UCSD-AML1 (cell line): ENCODE measurements at regions not wholly inside any gene's neighbourhood (a gene's known extent, or its start where the extent isn't known, plus 50 kb on each side); places are given as distances from the start of the nearest gene placed in this dataset.

Experiments used
- DNase-seq: peaks from one replicate; lab custom pipeline; 2025; ENCODE audit not compliant: unreplicated experiment; lab: John Stamatoyannopoulos, UW

DNA sequence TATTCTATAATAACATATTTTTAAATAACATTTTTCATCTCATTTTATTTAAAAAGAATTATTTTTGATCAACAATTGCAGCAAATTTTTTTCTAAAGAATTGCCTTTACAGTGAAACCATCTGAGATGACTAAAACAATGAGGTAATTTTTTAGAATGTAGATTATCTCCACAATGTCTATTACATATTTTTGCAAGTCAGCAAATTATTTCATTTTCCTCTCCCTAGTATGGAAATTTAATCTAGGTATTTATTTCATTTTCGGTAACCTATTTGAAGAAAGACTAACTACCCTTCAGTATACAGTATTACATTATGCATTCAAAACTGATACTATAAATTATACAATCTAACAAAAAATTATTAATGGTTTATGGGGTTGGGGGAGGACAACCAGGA, 213.2 kb upstream of the SP4 start:
- no peak for DNase-seq

DNA sequence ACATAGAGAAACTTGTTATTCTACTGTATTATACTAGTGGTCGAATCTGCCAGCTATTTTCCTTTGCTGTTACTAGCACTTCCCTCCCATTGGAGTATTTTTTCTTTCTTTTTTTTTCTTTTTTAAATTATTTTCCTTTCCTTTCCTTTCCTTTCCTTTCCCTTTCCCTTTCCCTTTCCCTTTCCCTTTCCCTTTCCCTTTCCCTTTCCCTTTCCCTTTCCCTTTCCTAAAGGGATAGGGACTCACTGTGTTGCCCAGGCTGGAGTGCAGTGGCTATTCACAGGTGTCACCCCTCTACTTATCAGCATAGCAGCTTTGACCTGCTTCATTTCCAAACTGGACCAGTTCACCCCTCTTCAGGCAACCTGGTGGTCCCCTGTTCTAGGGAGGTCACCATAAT, 212.6 kb upstream of the SP4 start:
- no peak for DNase-seq

DNA sequence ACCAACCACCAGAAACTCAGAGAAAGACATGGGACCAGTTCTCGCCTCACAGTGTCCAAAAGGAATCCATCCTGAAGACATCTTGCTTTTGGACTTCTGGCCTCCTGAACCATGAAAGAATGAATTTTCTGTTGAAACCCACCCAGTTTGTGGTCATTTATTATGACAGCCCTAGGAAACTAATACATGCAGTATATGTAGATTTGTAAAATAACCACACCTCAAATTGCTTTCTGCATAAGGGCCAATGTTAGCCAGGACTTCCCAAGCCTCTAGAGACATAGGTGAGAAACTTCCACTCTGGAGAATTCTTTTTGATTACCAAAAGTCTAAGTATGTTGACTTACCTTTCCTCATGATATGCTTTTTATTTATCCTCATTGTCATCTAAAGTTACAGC, 210.5 kb upstream of the SP4 start:
- no peak for DNase-seq

DNA sequence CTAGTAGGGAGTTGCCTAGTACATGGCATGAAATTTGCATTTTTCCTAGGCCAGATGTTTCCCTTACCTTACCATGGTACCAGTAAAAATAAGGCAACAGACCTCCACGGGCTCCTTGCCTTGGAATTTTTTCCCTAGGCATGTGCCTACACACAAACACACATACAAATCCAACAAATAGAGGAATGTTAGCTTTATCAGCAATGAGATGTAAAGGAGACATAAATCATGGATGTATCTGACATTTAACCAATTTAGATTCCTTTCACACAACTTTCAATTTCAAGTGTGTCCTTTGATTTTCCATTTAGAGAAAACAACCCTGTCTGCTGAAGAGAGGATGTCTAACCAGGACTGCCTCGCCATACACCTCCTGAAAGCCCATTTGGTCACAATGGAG, 209.7 kb upstream of the SP4 start:
- no peak for DNase-seq

DNA sequence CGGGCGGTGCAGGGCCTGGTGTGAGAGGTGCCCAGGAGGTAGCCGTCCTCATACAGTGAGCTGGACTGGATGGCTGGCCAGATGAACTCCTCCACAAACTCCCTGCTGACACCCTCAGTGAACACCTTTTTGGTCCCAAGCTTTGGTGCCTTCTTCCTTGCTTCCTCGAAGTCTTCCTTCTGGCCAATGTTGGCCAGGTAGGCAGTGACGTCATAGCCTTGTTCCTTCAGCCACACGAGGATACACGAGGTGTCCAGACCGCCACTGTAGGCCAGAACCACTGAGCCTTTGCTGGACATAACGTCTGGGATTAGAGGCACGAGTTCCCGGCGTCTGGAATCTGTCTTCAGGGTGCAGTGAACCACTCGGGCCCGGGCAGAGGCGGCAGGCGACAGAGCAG, 206.8 kb upstream of the SP4 start:
- DNase-seq = no peak

DNA sequence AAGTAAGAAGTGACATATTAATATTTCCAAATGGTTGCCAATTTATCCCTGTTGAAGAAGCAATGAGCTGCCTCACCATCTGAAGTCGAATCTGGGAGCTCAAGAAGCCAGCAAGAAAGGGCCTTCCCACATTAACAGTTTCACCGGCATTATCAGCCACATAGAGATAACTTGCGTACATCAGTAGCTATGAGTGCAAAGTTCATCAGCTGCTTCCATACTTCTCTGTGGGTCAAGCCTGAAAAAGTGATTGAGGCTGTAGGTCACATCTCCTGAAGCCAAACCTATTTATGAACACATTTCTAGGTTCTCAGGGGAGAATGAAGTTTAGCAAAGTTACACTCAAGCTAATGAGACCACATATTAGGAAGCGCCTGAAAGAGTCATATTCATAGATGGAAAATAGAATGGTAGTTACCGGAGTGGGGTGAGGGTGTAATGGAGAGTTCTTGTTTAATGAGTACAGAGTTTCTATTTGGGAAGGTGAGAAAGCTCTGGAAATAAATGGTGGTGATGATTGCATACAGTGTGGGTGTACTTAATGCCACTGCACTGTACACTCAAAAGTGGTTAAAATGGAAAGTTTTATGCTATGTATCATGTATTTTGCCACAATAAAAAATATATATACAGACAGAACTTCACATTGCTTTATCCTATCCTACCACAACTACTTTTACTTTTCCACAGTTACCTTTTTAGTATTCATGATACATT, 189.3 kb upstream of the SP4 start:
- no peak for DNase-seq

DNA sequence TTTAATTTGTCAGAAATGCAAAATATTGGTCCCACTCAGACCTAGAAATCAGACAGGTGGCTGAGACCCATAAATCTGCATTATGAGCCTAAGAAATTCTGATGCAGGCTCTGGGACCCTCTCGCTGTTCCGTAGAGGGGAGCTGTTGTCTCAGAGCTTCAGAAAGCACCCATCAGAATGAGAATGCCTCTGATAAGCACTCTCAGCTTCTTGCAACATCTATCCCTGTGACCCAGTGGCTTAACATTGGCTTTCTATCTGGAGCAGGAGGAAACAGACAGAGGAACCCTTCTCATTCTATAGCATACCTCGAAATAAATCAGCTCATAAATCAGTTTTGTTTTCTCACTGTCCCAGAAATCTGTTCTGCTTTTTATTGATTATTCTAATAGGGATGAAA, 184.6 kb upstream of the SP4 start:
- DNase-seq = no peak

DNA sequence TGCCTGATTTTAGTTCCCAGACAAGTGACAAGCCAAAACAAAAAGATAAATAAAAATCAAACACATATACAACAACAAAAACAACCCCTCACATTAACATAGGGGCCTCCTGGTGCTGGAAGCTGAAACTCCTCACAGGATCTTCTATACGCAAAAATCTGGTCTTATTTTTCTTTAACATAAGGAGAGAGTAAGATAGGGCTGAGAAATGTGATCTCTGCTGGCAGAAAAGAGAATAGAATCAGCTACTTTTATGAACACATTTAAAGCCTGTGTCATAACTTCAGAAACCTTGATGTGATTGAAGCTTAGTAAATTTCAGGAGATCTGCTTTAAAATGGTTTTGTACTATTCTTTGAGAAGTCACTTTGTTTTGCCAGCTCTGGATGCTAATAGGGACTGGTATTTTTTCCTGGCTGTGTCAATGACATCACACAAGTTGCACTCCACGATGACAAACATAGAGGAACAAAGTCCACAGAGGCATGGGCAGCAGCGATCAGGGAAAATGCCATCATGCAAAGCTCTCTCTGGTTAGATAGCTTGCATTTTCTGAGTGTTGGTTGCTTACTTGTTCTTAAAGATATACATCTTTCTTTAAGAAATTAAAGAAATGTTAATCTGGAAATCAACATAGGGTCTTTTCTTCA, 176.6 kb upstream of the SP4 start:
- no peak for DNase-seq

DNA sequence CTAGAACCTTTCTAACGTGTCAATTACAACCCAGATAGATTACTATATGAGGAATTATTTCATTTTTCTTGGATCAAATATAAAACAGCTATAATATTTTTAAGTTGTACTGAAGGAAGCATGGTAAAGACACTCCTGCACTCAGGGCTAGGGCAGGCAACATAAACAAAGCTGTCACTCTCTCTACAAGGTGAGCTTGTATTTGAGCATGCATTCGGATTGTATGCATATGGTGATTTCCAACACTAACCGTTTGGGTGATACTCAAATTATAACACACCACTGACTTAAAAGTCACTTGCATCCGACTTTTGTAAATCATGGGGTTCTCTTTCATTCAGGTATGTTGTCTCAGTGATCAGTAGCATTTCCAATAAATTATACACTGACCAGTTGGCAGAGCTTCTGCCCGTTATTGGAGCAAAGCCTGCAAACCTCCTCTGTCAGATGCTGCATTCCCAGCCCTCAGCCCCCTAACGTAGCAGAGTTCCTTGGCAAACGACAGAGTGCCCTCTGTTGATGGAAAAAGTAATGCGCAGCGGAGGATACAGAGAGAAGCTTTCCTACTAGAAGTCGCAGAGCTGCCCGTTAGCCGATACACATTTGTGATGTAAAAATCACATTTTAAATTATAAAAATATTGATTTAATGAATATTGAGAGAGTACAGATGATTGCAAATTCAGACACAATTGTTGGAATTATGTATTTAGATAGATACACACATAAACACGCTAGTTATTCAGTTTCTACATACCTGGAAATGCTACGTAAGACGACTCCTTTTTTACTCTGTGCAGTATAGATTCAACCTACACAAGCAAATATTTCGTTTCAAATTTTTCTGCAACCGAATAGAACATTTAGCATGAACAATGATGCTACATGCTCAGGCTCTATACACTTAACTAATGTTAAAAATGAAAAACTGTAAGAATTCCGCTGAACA, 173.9 kb upstream of the SP4 start:
- DNase-seq = peak; percentile 7

DNA sequence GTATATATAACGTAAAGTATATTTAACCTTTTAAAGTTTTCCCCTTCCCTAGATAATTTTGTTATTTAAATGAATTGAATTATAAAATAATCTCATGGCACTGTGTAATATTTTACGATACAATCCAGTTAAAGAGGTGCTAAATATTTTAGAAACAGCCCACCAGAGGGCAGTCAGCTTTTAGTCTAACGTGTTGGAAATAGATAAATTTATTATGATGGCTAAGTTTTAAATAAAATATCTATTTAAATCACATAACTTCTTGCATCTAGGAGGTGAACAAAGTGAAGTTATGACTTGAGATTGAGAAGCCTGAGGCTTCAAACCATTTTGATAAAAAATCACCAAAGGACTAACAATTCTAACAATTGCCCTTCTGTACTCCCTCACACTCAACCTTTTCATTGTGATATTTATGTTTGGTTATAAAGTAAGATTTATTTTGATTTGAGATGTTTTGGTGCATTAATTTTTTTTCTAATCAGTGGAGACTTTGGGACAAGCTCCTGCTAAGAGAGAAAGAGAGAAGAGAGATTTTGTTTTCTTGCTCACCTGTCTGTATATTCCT, 171.5 kb upstream of the SP4 start:
- DNase-seq = no peak

DNA sequence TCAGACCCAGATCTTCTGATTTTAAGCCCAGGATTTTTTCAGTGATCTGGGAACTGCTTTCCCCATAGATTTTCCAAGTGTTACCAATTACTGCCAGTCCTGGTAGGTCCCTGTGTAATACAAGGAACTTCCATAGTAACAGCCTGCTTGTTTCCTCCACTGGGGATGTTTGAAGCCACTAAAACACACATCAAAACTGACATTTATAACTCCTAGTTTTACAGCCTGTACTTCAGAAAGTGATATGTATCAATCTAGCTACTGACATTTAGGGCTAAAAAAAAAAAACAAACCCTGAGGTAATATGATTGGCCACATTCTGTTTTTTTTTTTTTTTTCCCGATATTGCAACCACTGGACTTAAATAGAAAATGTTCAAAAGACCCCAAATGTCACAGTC, 166.9 kb upstream of the SP4 start:
- DNase-seq = no peak

DNA sequence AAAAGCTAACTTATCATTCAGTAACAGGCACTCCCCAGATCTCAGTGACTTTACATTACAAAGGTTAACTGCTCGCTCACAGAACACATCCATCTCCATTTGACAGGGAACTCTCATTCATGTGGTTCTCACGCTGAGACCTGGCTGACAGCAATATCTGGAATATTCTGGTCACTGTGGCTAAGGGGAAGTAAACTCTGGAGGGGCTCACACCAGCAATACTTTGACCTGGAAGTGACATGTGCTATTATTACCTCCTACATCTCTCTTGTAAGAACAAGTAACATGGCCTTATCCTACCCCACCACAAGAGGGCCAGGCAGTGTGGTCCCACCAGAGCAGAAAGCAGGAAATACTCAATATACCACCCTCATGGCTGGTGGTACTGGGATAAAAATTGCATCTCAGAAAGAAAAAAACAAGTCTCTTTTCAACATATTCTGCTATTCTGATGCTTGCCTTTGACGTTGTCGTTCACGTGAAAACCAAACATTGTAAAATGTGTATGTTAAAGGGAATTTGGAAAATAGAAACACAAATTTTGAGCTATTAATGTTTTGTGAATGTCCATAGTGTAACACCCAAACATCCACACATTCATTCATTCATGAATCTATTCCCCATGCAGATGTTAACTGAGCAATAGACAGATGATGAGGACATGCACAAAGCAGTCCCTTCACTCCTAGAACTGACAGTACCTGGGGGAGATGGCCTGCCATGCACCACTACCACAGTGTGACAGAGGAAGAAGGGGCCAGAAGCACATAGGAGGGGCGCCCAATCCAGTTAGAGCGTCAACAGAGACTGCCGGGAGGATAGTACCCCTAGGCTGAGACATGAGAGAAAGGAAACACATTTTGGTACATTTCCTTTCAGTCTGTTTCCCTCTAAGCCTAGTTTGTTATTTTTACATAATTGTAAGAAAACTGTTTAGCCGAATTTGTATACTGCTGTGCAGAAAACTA, 166.0 kb upstream of the SP4 start:
- peak; percentile 24 for DNase-seq

DNA sequence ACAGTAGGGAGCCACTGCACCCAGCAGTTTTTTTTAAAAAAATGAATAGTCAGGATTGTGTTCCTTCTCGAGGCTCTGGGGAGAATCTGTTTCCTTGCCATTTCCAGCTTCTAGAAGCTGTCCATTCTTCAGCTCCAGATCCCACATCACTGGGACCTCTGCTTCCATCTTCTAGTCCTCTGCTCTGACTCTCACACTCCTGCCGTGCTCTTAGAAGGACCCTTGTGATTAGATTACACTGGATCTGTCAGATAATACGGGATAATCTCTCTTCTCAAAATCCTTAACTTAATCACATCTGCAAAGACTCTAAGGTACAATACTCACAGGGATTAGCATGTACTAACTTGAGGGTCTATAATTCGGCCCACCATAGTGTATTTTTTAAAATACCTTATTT, 158.9 kb upstream of the SP4 start:
- no peak for DNase-seq

DNA sequence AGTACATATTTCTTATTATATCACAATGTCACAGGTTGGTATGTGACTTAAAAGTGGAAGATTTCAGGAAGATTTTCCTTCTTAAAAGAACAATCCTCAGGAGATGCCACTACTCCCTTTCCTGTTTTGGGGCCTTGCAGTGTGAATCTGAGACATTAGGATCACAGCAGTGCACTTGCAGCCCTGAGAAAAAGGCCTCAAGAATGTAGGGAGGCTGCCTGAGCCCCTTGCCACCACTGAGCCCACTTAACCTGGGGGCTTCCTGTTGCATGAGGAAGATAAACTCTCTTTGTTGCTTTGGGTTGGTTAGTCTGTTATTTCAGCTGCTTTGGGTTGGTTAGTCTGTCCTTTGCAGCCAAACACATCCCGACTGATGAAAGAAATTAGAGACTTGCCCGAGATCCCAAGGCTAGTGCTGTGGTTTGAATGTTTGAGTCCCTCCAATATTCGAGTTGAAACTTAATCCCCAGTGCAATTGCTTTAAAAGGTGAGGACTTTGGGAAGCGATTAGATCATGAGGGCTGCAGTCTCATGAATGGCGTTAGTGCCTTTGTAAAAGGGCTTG, 151.3 kb upstream of the SP4 start:
- DNase-seq = no peak

DNA sequence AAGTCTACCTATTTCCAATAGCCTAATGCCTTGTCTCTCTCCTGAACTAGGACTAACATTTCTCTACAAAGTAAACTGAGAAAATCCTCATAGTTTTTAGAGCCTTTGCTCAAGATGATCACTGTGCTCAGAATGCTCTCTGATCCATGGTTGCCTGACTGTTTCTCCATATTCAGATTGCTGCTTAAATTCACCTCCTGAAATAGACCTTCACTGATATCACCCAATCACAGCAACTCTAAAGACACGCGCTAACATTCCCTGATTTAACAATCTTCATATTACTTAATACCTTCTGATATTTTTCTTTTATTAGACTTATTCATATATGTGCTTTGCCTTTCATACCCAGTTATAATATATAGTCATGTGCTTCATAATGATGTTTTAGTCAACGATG, 148.9 kb upstream of the SP4 start:
- DNase-seq = no peak

DNA sequence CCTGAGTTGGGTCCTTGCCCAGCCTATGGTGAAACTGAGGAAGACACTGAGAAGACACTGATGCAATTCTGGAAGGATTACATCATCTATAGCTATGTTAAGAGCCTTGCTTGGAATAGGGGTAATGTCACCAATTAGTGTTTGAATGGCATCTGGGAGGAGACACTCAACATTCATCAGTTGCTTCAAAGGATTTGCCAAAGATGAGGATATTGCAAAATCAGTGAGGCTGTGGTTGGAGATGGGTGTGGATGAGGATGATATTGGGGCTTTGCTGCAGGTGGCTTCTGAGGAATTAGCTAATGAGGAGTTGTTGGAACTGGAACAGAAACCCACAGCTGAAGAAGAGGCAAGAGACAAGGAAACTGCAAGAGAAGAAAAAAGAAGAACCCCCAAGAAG, 146.7 kb upstream of the SP4 start:
- no peak for DNase-seq

DNA sequence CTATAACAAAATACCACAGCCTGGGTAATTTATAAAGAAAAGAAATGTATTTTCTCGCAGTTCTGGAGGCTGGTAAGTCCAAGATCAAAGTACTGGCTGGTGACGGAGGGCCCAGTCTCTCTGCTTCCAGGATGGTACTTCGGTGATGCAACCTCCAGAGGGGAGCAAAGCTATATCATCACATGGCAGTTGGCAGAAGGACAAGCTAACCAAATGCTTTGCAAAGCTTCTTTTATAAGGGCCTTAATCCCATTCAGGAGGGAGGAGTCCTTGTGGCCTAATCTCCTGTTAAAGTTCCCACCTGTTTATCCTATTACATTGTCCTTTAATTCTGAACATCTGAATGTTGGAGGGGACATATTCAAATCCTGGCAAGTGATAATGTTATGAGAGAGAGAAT, 134.1 kb upstream of the SP4 start:
- DNase-seq = no peak

DNA sequence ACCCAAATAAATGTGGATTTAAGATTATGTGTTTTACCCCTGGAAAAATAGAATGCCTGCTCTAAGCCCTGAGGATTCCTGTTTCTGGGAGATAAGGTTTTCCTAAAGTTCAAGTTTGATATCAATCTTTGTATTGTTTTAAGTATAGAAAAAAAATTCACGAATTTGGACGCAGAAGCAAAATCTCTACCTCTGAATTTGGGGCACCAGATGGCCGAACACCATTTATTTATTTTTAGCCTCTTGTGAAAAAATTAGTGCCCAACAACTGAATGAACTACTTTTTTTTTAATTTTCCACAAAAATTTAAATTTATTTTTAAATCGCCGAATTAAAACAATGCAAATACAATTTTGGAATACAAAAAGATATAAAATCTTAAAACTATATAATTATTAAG, 128.1 kb upstream of the SP4 start:
- no peak for DNase-seq

DNA sequence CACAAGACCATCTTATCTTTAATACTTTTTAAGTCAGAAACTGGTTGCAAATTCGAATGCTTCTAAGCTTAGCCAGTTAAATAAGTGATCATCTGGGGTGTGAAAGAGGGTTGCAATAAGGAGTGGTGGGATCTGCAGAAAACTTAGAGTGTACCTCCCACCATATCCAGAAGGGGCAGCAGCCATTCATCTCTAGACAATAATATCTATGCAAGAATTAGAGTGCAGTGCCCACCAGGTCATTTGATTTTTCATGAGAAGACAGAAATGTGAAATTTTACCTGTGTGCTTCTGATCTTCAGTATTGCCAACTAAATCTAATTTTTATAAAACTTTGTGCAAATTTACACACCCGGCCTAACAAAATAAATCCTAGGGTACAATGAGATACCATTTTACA, 127.2 kb upstream of the SP4 start:
- DNase-seq = no peak

DNA sequence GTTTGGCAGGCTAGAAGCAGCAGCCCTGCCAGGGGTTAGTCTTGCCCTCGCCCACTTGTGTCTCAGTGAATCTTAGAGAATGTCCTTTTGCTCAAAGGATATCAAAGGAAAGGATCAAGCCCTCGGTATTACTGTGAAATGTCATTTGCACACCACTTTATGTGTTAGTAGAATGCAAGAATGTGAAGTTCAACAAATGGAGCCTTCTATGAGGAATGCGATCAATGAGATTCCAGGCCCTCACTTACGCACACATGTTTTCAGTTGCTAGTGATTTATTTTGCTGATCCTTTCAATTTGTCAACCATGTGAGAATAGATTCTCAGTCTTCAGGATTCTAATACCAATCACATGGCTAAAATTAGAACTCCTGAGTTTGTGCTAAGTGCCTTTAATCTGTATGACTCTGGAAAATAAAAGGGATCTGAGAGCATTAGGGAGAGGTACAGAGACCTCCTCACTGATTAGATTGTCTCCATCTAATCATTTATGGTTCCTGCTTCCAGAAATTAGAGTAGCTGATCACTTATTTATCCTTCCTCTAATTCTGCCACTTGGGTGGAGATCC, 123.0 kb upstream of the SP4 start:
- no peak for DNase-seq
